HAP-1 (cell line): ENCODE measurements at regions not wholly inside any gene's neighbourhood (a gene's known extent, or its start where the extent isn't known, plus 50 kb on each side); places are given as distances from the start of the nearest gene placed in this dataset.

Experiments
- DNase-seq, 2 experiments: peaks; one replicate each; pipeline ENCODE4 v3.0.0-alpha.2; 2016 to 2020; ENCODE audit warnings: low spot score in 2 of 2
- H3K27me3 ChIP-seq: fragments of 250-450 bp; sonication (Bioruptor Pico); 2 replicates; pipeline ENCODE4 v1.5.1; 2020; ENCODE audit warnings: low read depth, mild to moderate bottlenecking, moderate library complexity
- H3K36me3 ChIP-seq: fragments of 250-450 bp; sonication (Bioruptor Pico); replicated peaks from 2 replicates; pipeline ENCODE4 v1.5.1; 2020; ENCODE audit warnings: mild to moderate bottlenecking
- H3K4me1 ChIP-seq: fragments of 250-450 bp; sonication (Bioruptor Pico); 2 replicates; pipeline ENCODE4 v1.5.1; 2020; ENCODE audit warnings: mild to moderate bottlenecking
- H3K4me3 ChIP-seq: fragments of 250-450 bp; sonication (Bioruptor Pico); 2 replicates; pipeline ENCODE4 v1.5.1; 2020; ENCODE audit warnings: mild to moderate bottlenecking, moderate library complexity
- H3K9me3 ChIP-seq: fragments of 250-450 bp; sonication (Bioruptor Pico); 2 replicates; pipeline ENCODE4 v1.5.1; 2020; ENCODE audit warnings: mild to moderate bottlenecking, moderate library complexity
- in situ Hi-C: fragments of 300-500 bp; cut with MboI; formaldehyde crosslinking; loops from 3 replicates; pipeline ENCODE4 v1.14.3; 2020; ENCODE audit warnings: low sequenced_read_pairs, inconsistent platforms, mixed read lengths

DNA sequence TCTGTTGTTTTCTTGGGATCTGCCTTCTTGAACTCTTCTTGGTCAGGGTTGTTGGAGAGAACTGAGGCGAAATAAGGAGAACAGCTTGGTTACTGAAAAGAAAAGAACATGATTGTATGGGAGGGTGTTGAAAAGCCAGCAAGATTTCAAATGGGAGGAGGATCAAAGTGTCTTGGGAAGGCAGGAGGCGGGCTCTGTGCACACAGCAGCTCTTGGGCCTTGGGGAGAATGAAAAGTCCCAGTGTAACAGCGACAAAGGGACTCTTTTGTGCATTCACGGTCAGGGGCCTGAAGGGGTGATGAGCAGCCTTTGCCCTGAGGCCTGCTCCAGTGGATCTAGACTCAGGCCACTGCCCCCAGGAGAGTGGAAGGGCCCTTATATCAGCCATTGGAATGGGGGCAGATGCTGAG lies 135.4 kb downstream of the ADAMTS15 start:
- Histone ChIP-seq H3K27me3 (no peaks in the 10 kb centered on the region), H3K36me3 (no peaks in the 10 kb centered on the region), H3K4me3 (no peak overlapping the region), H3K4me1 (no peaks in the 10 kb centered on the region), H3K9me3 (no peaks in the 10 kb centered on the region)
- in situ Hi-C loops = no loop called here
- DNase-seq = no peak

DNA sequence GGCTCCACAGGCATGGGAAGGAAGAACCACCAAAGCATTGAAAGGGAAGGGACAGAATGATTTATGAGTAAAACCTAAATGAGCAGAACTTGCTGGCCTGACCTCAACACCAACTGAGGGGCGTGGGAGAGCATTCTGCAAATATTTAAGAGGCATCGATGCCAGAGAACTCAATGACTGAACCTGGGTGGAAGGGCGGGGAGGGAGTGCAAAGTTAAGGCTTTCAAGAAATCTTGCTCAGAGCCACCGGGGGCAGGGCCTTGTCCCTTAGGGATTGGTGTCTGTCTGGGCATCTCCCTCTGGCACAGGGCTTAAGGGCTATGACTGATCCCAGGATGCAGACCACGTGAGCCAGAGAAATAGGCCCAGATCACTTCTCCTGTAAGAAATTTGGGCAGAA lies 137.1 kb downstream of the ADAMTS15 start:
- no peak for DNase-seq
- in situ Hi-C loops = no loop called here
- Histone ChIP-seq H3K27me3 (no peaks in the 10 kb centered on the region), H3K9me3 (no peaks in the 10 kb centered on the region), H3K4me3 (no peak overlapping the region), H3K36me3 (no peaks in the 10 kb centered on the region), H3K4me1 (no peaks in the 10 kb centered on the region)

DNA sequence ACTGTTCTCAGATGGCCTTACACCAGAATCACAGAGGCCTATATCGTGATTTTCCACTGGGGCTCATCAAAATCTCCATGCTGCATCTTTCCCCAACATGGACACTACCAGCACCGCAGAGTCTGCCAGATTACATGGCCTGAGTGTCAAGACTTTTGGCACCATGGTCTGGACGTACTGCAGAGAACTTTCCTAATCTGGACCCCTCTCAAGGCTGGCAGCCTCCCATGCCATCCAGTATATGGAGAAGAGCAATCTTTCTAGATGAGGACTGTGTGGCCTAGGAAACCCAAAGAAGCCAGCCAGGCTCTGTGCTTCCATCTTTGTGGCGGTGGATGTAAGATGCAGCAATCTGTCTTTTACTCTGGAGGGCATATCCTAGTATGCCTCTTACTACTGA lies 139.2 kb downstream of the ADAMTS15 start:
- H3K4me3 ChIP-seq = no peak overlapping the region
- no peaks in the 10 kb centered on the region for H3K9me3 ChIP-seq
- no peak for DNase-seq
- in situ Hi-C loops = no loop called here
- no peaks in the 10 kb centered on the region for H3K36me3 ChIP-seq
- H3K4me1 ChIP-seq = no peaks in the 10 kb centered on the region
- H3K27me3 ChIP-seq = no peaks in the 10 kb centered on the region

DNA sequence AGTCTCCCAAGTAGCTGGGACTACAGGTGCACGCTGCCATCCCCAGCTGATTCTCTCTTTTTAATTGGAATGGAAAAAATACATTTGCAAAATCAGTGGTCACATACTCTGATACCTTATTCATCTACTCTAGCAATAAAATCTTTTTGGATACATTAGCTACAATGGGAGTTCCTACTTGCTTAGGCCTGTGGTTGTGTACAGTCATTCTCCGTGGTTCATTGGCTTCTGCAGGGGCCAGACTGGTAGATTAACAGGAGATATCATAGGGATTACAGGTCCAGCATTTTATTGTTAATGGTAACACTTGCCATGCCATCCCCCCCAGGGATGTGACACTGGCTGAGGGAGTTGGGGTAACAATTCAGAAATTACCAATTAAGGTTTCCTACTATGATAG lies 140.0 kb downstream of the ADAMTS15 start:
- Histone ChIP-seq H3K4me1 (no peaks in the 10 kb centered on the region), H3K9me3 (no peaks in the 10 kb centered on the region), H3K4me3 (no peak overlapping the region), H3K27me3 (no peaks in the 10 kb centered on the region), H3K36me3 (no peaks in the 10 kb centered on the region)
- no peak for DNase-seq
- in situ Hi-C loops = no loop called here

DNA sequence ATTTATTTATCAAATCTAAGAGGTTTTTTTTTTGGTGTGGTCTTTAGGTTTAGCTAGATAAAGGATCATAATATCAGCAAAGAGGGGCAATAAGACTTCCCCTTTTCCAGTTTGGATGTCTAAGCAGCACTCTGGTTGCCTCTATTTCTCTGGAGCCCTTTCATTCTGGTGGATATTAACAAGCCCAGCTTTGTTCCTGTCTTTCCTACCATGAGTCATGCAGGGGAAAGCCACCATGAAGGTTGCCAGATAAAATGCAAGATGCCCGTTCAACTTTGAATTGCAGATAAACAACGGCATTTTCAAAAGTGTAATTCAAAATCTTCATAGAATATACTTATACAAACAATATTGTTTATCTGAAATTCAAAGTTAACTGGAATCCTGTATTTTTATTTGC lies 143.6 kb downstream of the ADAMTS15 start:
- H3K36me3 ChIP-seq = no peaks in the 10 kb centered on the region
- no peaks in the 10 kb centered on the region for H3K4me1 ChIP-seq
- H3K4me3 ChIP-seq = no peak overlapping the region
- in situ Hi-C loops = no loop called here
- no peaks in the 10 kb centered on the region for H3K9me3 ChIP-seq
- H3K27me3 ChIP-seq = no peaks in the 10 kb centered on the region
- DNase-seq = no peak

DNA sequence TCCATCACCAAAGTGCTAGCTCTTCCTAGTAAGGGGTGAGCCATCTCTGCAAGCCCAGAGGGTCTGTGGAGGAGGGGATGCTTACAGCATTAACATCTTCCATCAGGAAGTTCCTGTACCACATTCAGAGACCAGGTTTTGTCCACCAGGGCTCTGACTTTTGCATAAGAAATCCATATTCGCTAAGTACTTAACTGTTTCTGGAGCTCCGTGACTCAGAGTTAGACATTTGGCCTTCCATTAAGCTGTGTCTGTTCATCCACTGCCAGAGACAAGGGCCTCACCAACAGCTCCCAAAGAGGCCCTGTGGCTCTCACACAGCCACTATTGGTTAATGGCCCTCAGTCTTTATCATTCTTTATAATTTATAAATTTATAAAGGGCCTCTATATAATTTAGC lies 144.6 kb downstream of the ADAMTS15 start:
- DNase-seq = no peak
- in situ Hi-C loops = no loop called here
- Histone ChIP-seq H3K4me1 (no peaks in the 10 kb centered on the region), H3K27me3 (no peaks in the 10 kb centered on the region), H3K36me3 (no peaks in the 10 kb centered on the region), H3K9me3 (no peaks in the 10 kb centered on the region), H3K4me3 (no peak overlapping the region)

DNA sequence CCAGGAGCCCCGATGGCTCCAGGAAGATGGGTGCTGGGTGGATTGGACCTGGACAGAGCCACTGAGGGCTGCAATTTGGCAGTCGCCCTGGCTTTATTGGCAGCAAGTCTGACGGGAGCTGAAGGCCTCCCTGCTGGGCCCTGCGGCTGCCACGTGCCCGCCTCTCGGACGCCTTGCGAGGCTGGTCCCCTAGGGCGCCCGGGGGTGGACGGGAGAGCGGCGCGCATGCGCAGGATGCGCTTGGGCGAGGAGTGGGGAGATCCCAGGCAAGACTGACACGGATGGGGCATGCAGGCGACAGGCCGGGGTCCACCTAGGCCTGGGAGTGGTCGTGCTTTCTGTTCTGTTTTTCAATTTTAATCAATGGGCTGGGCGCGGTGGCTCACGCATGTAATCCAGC lies 150.0 kb downstream of the ADAMTS15 start:
- DNase-seq = no peak
- no peaks in the 10 kb centered on the region for H3K27me3 ChIP-seq
- no peak overlapping the region for H3K4me3 ChIP-seq

DNA sequence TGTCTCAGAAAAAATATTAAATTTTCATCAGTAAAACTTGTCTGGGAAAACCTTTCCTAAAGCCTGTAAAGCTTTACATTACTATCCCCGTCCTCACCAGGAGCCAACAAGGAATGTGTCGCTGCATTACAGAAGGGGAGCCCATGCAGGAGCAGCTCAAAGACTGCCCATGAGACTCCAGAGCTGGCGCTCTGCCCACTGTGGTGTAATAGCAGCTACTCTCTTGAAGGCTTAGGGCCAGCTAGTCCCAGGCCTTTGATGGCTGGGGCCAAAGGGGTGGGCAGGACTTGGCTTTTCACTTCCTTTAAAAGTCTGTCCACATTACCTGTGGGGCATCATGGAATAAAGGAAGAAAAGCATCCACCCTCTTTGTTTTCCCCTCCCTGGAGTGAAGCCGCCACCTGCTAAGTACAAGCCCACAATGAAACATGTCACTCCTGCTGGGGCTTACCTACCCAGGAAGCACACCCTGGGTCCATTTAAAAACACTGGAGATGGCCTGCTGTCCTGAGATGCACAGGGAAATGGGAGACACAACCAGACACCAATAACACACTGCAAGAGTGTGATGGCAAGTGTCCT lies 150.7 kb downstream of the ADAMTS15 start:
- no peaks in the 10 kb centered on the region for H3K9me3 ChIP-seq
- in situ Hi-C loops = no loop called here
- no peak for DNase-seq
- no peaks in the 10 kb centered on the region for H3K4me1 ChIP-seq
- H3K36me3 ChIP-seq = no peaks in the 10 kb centered on the region
- no peaks in the 10 kb centered on the region for H3K27me3 ChIP-seq
- H3K4me3 ChIP-seq = no peak overlapping the region

More for the DNA sequence above, 150.0 kb downstream of the ADAMTS15 start:
- Histone ChIP-seq H3K36me3 (no peaks in the 10 kb centered on the region), H3K9me3 (no peaks in the 10 kb centered on the region), H3K4me1 (no peaks in the 10 kb centered on the region)
- in situ Hi-C loops = no loop called here

DNA sequence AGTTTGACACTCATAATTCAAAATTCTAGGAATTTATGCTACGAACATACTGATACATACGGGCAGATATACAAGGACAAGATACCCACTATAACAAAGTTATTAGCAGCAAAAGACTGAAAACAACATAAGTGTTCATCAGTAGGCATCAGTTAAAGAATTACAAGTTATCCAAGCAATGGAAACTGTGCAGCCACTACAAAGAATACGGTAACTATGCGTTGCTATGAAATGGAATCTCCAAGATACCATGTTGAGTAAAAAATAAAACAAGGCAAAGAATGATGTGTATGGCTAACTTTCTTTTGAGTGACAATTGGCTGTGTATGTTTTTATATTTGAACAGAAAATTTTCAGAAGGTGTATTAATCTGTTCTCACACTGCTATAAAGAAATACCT lies 151.7 kb downstream of the ADAMTS15 start:
- Histone ChIP-seq H3K9me3 (no peaks in the 10 kb centered on the region), H3K27me3 (no peaks in the 10 kb centered on the region), H3K4me3 (no peak overlapping the region), H3K36me3 (no peaks in the 10 kb centered on the region), H3K4me1 (no peaks in the 10 kb centered on the region)
- in situ Hi-C loops = no loop called here
- no peak for DNase-seq

DNA sequence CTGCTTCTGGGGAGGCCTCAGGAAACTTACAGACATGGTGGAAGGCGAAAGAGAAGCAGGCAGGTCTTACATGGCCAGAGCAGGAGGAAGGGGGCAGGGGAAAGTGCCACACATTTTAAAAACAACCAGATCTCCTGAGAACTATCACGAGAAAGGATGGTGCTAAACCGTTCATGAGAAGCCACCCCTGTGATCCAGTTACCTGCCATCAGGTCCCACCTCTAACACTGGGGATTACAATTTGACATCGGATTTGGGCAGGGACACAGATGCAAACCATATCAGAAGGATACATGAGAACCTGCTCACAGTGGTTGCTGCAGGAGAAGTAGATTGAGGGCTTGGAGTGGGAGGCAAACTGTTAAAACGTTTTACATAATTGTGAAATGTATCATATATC lies 152.2 kb downstream of the ADAMTS15 start:
- DNase-seq = no peak
- in situ Hi-C loops = no loop called here
- Histone ChIP-seq H3K4me1 (no peaks in the 10 kb centered on the region), H3K27me3 (no peaks in the 10 kb centered on the region), H3K36me3 (no peaks in the 10 kb centered on the region), H3K4me3 (no peak overlapping the region), H3K9me3 (no peaks in the 10 kb centered on the region)

DNA sequence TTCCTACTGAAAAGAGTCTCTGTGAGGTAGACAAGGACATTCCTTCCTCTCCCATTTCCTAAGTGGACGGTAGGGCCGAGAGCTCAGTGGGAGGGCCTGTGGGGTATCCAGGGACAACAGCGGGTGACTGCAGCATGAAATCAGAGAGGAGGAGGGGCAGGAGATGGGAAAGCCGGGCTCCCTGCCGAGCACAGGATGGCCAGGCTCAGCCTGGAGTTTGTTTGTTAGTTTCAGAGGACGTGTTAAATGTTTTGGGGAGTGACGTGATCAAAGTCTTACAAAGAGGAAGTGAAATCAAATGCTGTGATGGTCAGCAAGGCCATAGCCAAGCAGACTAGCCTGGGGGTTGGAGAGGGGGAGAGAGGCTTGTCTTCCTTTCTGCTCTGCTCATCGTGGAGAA lies 152.7 kb downstream of the ADAMTS15 start:
- no peaks in the 10 kb centered on the region for H3K4me1 ChIP-seq
- no peak for DNase-seq
- no peaks in the 10 kb centered on the region for H3K36me3 ChIP-seq
- H3K4me3 ChIP-seq = no peak overlapping the region
- in situ Hi-C loops = no loop called here
- H3K27me3 ChIP-seq = no peaks in the 10 kb centered on the region
- H3K9me3 ChIP-seq = no peaks in the 10 kb centered on the region

DNA sequence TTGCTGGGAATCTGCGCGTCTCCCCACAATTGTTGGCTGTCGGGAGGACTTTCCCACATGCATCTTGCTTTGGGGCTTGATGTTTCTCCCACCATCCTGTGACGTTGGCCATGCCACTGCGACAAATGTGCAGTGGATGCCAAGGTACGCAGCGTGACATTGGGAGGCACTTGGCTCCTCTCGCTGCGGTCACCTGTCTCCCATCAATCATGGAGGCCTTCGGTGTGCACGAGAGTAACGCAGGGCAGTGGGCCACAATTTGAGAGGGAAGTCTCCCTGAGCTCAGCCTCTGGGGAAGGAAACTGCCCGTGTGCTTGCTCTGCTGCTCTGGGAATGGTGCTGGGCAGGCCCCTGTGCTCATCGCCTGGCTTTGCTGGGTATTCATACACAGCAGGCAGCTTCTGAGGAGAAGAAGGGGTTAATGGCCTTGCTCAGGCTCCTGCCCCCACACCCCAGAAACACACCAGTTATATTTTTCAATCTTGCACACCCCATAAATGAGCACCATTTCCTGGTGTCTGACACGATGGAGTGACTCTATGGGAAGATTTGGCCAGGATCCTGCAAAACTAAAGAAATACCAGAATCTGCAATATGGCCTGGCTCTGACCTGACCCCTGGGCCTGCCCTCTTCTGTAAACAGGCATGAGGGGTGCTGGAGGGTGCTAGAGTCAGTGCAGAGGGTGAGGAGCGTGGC lies 153.5 kb downstream of the ADAMTS15 start:
- no peak for DNase-seq
- no peaks in the 10 kb centered on the region for H3K9me3 ChIP-seq
- no peaks in the 10 kb centered on the region for H3K4me1 ChIP-seq
- H3K36me3 ChIP-seq = no peaks in the 10 kb centered on the region
- H3K27me3 ChIP-seq = no peaks in the 10 kb centered on the region
- in situ Hi-C loops = no loop called here
- H3K4me3 ChIP-seq = no peak overlapping the region

DNA sequence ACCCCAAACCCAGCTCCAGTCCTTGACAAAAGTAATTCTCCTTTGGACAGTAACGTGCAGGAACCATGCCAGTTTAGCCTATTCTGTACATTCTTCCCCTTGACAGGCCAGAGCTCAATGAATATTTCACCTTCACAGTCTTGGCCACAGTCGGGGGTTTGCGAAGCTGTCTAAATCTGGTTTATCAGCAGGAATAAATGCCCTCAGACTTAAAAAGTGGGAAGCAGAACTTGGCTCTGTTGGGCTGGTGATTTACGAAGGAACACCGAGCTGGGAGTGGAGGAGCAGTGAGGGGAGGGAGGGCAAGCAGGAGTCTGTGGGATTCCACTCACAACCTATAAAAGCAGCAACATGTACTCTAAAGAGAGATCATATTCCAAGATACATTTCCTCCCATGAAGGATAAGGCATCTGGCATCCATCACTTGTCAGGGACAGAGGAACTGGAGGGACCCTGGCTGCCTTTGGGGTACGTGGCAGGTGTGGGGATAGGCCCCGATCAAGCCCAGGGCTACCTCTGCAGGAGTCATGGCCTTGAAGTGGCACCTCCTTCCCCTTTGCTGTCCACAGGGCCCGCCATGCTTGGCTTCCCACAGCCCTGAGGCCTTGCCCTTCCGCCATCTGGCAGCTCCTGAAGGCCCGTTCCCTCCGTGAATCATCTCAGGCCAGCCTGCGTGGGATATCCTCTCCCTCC lies 154.3 kb downstream of the ADAMTS15 start:
- in situ Hi-C loops = no loop called here
- Histone ChIP-seq H3K9me3 (no peaks in the 10 kb centered on the region), H3K4me3 (no peak overlapping the region), H3K27me3 (no peaks in the 10 kb centered on the region), H3K36me3 (no peaks in the 10 kb centered on the region), H3K4me1 (no peaks in the 10 kb centered on the region)
- no peak for DNase-seq

DNA sequence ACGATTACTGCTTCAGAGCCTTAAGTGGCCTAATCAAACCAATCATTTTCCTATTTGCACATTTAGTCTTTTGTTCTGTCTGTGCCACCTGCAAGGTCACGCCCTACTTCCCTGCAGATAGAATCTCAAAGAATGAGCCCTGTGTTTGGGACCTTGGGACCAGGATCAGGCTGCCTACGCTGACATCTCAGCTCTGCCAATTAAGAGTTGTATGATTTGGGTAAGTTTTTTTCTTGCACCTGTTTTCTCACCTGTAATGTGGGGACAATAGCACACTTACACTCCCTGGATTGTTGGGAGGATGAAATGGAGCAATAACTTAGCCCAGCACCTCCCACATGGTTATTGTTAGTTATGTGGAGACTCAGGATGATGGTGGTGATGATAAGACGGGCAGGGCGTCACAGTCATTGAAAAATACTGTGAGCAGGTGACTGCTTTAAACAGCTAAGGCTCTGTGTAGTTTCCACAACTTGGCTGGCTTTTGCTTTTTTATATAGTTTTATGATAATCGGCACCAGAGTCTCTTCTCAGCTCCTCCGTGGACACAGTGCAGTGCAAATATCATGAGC lies 155.0 kb downstream of the ADAMTS15 start:
- Histone ChIP-seq H3K4me3 (no peak overlapping the region), H3K27me3 (no peaks in the 10 kb centered on the region), H3K9me3 (no peaks in the 10 kb centered on the region), H3K4me1 (no peaks in the 10 kb centered on the region), H3K36me3 (no peaks in the 10 kb centered on the region)
- DNase-seq = no peak
- in situ Hi-C loops = no loop called here
